Stimulated activated CD4-positive, alpha-beta T cell treated with anti-CD3 and anti-CD28 coated beads, Interleukin-15, amount 100 ng/mL, for 48 hours (primary cell): ENCODE measurements at regions not wholly inside any gene's neighbourhood (a gene's known extent, or its start where the extent isn't known, plus 50 kb on each side); places are given as distances from the start of the nearest gene placed in this dataset.

ENCODE experiments used
- DNase-seq, 2 donors: peaks; one replicate each; pipeline ENCODE4 v3.0.0-alpha.2; 2020; ENCODE audit warnings: low read depth in 2 of 2

DNA sequence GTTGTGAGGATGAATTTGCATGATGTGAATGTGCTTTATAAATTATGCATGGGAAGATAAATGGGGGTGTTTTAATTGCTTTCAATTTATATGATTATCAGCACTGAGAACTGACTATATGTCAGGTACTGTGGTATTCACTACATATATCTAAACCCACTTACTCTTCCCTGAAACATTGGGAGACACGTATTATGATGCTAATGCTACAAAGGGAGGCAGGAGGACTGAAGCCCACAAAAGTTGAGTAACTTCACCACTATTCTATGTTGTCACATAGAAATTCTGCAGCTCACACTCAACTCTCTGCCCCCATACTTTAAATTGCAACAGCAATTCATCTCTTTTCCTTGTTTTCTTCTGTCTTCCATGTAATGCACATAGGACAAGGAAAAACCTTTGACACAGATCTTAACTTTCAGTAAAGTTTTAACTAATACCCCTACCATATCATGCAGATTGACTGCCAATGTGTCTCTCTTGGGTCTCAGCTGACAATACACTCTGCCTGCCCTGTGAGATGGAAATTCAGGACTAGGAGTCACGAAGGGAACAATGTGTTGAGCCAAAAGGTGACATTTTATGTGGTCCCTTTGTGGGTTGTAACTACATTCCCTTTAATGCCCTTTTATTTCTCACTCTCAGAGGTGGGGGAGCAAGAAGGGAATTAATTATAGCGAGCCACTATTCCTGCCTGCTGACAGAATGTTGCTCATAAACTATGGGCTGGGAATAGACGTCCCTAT lies 691.0 kb upstream of the SORCS1 start:
- DNase-seq: no peak

DNA sequence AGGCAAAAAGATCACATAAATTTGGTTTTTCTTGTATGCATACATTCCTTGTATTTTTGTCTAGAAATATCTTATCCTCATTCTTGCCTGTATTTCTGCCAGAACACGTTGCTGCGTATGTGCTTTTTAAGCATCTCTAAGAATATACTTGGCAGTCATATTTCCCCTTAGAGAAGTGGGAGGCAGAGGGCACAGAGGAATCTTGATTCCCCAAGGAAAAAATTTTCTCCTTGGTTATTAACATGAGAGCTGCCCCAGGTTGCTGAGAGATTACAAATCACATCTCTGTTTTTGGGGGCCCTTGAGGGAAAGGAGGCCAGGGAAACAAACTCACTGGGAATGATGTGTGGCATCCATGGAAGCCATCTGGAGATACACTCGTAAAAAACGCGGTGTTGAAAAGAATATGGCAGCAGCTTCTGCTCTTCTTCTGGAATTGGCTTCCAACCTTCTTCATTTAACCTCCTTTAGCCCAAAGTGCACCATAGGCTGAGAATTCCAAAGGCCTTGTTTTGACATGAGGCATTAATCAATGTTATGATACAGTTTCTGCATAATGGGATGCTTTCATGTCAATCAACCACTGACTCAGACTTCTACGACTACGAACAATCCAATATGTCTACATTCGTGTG lies 684.3 kb upstream of the SORCS1 start:
- no peak for DNase-seq

DNA sequence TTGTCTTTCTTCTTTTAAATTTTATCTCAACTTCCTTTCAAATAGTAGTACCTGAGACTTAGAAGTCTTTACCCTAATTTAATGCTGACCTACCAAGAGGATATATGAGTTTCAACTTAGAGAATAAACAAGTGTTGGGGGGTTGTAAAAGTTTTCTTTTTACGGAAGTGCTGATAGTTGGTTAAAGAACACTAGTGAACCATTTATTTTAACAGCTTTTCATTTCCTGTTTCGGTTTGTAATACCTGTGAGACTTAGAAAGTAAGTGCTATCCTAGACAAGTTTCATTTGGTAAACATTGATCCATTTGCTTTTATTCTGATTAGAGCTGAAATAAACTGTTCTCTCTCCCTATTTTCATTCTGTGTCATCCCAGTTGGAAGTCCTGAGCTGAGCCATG lies 683.1 kb upstream of the SORCS1 start:
- DNase-seq: no peak

DNA sequence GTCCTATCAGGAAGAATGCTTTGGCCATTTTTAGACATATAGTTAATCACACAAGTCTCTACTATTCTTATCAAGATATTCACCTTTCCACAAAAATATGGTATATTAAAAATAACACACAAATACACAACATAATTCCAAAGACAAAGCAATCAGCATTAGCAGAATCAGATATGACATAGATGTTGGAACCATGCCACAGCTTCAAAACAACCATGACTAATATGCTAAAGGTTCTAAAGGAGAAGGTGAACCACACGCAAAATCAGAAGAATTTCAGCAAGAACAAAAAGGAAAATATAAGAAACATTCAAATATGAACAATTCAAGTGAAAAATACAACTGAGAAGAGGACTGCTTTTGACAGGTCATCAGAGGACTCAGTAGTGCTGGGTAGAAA lies 670.2 kb upstream of the SORCS1 start:
- no peak for DNase-seq

DNA sequence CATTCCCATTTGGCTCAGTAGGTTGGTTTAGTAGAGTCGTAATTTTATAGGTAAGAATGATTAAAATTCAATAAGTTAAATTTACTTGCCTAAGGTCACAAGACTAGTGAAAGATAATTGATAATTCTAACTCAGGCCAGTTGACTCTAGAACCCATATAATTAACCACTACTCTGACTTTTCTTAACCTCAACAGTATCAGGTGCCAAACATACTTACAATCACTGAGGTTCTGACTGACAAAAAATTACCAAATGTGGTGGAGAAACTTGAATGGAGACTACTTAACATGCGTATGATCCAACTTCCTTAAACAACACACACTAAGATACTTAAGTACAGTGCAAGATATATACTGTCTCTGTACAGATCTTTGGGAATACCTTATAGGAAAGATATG lies 667.3 kb upstream of the SORCS1 start:
- DNase-seq: no peak

DNA sequence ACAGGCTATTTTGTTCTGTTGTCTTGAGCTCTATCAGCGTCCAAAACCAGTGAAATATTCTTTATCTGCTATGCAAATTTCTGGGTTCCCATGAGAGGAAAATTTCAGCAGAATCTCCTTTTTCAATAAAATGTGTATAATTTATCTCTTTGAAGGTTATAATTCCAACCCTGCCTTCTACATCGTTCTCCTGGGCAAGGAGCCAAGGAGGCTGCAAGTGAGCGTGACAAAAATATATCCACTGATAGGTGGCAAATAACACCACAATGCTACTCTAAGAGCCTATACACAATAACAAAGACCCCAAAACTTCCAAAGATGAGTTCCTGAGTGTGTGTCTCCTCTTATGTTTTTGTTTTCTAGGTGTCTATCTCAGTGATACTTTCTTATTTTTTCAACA lies 664.7 kb upstream of the SORCS1 start:
- no peak for DNase-seq

DNA sequence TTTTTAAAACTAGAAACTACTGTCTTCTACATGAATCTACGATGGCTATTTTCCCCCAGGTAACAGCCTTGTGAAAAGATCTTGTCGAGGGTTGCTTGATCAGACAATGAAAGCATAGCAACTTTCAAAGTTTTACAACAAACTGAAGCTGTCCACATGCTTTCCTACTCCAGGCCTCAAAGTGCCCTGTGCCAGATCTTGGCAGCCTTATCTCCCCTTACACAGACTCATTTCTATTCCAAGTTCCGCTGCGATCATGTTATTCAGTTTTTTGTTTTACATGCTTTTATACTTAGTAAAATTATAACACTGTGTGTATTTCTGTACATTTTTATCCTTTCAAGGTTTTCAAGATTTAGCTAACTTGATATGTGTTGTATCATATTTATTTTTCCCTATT lies 661.7 kb upstream of the SORCS1 start:
- no peak for DNase-seq

DNA sequence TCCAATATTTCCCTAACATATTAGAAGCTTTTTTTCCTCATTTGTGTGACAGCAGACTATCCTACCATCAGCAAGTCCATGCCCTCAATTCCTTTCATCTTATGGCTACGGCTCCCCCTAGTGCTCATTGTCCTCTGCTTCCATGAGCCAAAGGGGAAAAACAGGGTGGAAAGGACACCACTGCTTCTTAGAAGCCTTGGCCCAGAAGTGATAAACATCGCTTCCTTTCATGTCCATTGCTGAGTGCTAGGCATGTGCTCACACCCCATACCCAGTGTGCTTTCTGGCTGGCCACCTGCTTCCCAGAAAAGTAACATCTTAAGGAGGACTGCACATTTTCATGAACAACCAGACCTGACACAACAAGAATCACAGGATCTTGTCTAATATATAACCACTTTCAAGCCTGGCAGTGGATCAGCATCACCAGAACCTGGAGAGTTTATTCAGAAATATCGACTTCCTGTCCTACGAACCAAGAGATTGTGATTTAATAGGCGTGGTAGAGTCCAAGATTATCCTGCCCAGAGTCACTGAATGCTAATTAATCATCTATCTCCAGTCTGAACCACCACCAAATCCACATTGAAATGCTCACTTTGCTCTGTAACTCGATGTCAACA lies 650.5 kb upstream of the SORCS1 start:
- DNase-seq: no peak

DNA sequence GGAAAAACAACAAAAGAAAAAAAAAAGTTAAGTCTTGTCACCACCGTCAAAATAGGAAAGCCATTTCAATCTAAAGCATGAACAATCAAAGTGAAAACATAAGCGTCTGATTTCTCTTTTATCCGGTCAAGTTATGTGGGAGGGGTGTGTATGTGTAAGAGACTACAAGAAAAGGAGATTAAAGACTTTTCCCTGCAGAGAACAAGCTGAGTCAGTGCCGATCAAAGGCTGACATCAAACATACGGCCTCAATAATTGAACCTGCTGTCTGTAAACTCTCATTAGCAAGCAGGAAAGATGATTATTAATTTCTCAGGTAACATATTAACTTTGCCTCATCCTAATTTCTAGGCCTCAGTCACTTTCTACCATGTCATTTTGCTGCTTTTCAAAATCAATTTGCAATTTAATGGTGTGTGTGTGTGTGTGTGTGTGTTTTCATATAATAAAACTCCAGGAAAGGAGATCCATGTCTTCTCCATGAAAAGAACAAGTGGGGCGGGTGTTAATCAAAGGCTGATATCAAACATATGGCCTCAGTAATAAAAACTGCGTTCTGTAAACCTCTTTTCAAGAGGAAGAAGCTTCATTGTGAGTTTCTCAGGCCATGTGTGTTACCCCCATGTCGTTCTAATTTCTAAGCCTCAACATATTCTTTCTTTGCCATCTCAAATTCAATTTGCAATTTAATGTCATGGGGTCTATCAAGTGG lies 649.1 kb upstream of the SORCS1 start:
- DNase-seq: no peak

DNA sequence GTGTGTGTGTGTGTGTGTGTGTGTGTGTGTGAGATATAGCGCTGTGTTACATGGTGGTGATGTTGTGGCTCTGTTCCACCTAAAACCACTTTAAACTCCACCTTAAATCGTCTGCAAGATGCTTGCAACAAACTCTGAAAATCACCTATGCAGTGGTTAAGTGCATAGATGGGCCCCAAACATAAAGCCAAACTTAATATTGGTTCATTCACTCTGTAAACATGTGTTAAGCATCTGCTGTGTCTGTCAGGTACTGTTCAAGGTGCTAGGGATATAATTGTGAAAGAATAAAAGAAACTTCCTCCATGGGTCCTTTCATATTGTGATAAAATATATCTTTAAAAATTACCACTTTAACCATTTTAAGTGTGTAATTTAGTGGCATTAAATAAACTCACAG lies 645.4 kb upstream of the SORCS1 start:
- no peak for DNase-seq

DNA sequence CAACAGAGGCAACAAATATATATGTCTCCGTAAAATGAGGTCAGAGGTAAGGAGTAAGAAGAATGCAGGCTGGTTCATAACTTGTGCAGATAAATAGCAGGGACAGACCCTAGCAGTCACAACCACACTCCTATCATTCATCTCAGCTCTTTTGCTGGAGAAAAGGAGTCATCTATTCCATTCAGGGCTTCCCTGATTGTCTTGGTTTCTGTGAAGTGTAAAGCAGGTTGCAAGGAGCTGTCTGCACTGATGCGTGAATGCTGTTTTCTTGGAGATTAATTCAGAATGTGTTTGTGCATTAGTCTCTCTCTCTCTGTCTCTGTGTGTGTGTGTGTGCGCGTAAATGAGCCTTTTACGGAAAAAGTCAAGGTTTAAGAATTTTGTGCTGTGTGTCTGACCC lies 643.3 kb upstream of the SORCS1 start:
- no peak for DNase-seq

DNA sequence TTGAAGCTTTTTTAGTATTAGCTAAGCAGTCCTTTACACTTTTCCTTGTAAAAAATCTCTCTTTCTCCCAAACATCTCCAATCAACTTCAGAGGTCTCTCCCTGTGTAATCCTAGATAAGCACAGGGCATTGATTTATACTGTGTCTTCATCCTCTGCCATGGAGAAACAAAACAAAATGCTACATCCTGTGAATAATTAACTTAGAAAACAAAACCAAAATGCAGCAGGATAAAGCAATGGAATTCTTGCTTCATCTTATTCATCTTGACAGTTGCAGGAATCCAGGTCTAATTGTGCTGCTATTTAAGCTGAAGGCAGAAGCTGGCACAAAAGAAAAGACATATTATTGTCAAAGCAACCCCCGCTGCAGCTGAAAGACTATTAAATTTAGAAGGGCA lies 641.5 kb upstream of the SORCS1 start:
- no peak for DNase-seq

DNA sequence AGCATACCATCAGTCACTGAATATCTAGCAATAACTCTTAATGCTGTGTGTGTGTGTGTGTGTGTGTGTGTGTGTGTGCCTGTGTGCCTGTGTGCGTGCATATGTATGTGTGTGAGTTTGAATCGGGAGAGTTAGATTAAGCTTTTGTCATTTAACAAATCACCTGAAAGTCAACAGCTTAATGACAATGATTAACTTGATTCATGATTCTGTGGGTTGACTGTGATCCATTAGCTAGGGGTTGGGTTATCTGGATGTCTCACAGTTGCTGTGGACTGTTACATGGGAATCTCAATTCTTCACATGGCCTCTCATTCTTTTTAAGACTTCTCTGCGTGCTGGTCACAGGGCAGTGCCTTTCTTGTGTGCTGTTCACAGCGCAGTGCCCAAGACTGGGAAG lies 639.0 kb upstream of the SORCS1 start:
- no peak for DNase-seq

DNA sequence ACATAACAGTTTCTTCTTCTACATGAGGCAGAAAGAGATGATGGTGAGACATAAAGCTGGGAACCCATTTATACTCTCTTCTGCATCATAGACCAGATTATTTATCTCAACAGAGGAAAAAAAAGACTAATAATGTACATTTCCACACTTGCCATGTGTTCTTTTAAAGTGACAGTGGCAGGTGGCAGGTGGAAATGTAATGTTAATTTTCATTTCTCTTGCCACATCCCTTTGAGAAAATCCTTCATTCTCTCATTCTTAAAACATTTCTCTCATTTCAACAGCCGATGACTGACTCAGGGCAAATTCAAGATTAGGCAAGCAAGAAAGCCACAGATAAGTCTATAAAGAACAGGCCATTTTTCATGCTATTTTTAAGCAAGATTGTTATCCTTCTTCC lies 635.6 kb upstream of the SORCS1 start:
- DNase-seq: no peak

DNA sequence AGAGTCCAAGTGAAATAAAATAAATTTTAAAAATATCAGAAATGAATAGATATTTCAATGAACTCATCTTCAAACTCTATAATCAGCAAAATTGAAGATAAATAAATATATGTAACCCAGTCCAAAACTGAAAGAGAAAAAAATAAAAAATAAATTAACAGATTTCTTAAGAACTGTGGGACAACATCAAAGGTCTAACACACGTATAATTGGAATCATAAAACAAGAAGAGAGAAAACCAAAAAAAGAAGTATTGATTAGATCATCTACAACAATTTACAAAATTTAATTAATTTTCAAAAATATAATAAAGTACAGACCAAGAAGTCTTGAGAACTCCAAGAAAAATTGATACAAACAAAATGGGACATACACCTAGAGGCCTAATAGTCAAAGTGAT lies 625.8 kb upstream of the SORCS1 start:
- no peak for DNase-seq

DNA sequence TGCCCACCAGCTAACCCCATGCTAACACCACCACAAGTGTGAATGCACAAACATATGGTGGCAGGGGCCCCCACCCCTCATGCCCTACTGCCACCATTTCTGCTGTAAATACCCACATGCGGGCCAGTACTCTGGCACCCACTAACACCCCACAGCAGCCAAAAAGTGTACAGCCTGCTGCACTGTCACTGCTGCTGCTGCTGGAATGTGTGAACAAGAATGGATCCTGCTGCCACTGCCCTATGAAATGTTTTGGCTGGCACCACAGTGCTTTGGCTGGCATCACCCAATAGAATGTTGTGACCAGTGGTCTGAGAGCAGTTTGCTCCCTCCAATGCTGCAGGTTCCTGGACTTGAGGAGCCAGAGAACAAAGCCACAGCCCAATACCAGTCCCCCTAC lies 606.6 kb upstream of the SORCS1 start:
- no peak for DNase-seq

DNA sequence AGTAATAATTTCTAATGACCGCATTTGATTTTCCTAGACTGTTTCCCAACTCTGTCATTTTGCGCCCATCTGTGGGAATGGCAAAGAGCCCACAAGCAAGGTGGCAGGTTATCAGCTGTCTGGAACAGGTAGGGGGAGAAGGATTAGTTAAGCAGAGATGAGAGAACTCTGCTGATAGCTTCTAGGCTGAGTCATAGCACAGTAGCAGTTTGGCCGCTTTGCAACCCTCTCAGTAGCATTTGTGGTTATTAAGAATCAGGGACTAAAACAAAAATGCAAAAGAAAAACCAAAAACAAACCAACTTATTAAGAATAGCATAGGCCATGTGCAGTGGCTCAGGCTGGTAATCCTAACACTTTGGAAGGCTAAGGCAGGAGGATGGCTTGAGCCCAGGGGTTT lies 602.7 kb upstream of the SORCS1 start:
- DNase-seq: no peak

DNA sequence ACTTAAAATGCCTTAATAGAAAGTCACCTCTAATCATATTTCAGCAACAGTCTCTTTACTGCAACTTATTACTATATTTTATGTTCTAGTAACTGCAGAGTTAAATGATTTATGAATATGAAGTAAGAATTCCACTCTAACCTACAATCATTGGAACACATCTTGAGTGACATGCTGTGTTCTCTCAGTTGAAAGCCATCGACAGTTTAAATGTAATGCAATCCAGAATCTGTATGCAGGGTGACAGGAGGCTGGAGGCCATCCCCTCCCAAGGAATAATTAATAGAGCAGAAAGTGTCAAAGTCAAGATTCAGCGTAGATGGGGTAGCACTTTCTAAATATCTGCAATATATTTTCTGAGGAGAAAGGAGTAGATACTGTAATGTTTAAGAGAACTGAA lies 590.3 kb upstream of the SORCS1 start:
- no peak for DNase-seq

DNA sequence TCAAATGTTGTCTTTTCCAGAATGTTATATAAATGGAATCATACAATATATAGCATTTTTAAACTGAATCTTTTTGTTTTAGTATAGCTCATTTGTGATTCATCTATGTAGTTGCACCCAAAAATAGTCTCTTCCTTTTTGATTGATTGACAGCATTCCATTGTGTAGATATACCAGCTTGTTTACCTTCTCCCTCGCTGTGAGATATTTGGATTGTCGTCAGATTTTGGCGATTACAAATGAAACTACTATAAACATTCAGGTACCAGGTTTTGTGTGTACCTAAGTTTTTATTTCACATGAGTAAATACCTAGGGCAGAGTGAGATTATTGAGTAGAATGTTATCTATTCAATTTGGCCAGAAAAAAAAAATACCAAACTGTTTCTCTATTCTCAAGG lies 584.7 kb upstream of the SORCS1 start:
- no peak for DNase-seq

DNA sequence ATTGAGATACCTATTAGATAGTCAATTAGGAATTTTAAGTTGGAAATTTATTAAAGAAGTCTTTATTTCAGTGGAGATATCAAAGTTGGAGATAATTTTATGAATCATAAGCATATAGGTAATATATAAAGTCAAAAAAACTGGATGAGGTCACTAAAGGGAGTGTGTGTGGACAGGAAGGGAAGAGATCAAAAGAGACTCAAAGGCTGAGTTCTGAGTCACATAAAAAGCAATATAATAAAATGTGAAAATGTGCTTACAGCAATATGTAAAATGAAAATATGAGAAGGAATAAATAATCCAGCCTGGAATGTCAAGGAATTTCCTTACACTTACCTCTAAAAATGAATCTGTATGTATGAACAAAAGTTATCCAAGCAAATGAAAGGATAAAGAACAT lies 583.3 kb upstream of the SORCS1 start:
- DNase-seq: no peak

DNA sequence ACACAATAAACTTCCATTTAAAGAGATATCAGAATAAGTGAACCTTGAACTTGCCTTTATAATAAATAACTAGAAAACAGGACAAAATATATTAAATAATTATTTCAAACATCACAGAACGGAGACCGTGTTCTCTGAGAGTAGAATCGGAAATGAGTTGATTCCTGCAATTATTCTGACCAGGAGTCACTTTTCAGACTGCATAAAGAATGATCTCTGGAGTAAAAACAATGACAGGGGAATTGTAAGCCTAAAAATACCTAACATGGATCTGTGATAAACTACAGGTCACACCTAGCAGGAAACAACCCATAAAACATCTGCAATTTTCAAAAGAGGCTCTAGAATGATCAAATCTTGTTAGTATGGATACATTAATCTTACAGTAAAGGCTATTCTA lies 577.5 kb upstream of the SORCS1 start:
- DNase-seq: no peak

DNA sequence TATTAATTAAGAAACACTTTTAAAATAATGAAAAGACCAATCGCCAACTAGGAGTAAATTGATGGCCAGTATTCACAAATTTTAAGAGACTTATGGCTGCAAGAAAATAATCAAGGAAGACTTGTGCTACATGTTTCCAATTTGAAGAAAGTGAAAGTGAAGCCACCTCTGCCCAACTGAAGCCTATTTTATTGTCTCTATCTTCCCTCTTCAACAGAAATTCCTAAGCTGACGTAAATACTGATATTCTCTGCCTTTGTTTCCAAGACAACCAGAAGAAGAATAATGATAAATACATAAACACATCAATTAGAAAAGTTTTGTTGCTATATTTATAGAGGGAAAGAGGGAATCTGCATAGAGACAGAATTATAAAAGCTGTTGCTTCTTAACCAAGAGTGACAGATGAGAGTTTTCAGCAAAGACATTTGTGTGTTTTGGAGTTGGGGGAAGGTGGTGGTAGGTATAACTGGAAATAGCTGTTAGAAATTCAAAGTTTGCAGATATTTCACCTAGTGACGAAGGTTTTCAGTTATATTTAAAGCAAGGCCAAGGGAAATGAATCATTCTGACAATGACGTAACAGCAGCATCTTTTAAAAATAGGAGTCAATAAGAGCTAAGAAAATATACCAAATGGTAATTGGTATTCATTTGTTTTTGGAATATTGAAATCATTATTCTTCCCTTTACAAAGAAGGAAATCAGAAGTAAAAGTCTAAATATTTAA lies 576.6 kb upstream of the SORCS1 start:
- DNase-seq: no peak
